GM12873 (cell line): ENCODE measurements at regions not wholly inside any gene's neighbourhood (a gene's known extent, or its start where the extent isn't known, plus 50 kb on each side); places are given as distances from the start of the nearest gene placed in this dataset.

Source experiments
- TF ChIP-seq, protein P1 (sequence below): IDR thresholded peaks from 2 replicates; pipeline ENCODE4 v1.5.1; 2012; ENCODE audit warnings: low read depth, mild to moderate bottlenecking, moderate library complexity, low read length, control low read depth; ENCODE audit not compliant: insufficient read depth; ENCODE audit errors: missing control alignments

GRCh38 chr2:217291259-217291658 lies 431.4 kb upstream of the TNP1 start:
- TF ChIP-seq, protein P1, sequence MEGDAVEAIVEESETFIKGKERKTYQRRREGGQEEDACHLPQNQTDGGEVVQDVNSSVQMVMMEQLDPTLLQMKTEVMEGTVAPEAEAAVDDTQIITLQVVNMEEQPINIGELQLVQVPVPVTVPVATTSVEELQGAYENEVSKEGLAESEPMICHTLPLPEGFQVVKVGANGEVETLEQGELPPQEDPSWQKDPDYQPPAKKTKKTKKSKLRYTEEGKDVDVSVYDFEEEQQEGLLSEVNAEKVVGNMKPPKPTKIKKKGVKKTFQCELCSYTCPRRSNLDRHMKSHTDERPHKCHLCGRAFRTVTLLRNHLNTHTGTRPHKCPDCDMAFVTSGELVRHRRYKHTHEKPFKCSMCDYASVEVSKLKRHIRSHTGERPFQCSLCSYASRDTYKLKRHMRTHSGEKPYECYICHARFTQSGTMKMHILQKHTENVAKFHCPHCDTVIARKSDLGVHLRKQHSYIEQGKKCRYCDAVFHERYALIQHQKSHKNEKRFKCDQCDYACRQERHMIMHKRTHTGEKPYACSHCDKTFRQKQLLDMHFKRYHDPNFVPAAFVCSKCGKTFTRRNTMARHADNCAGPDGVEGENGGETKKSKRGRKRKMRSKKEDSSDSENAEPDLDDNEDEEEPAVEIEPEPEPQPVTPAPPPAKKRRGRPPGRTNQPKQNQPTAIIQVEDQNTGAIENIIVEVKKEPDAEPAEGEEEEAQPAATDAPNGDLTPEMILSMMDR, result no peak

DNA sequence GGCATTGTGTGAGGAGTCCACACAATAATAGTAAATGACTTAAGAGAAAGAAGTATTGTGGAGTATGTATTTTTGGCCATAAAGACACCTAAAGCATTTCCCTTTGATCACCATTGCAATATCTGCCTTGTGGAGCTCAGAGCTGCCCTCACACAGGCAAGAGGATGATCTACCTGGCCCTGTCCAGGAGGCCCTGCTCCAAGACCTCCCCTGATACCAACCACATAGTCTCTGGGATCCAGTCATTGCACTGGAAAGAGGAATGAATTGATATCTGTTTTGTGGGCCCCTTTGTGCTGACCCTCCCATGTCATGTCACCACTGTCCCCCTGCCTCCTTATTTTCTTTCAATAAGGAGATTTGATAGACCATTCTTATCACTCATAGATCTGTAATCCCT lies 430.6 kb upstream of the TNP1 start:
- TF ChIP-seq, protein P1, result no peak

DNA sequence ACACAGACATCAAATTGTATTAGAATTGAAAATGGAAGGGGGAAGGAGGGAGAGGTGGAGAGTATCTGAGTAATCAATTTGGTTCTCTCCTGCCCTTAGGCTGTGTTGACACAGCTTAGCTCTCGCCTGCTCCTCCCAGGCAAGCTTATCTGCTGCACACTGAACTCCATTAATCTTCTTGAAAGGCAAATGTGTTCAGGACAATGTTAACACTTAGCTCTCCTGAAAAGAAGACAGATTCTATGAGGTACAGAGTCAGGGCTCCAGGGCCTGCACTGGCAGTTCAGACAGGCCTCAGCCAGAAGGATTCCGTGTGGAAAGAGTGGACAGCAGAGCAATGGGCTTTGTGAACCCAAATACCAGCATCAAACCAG lies 430.0 kb upstream of the TNP1 start:
- TF ChIP-seq, protein P1, result no peak

DNA sequence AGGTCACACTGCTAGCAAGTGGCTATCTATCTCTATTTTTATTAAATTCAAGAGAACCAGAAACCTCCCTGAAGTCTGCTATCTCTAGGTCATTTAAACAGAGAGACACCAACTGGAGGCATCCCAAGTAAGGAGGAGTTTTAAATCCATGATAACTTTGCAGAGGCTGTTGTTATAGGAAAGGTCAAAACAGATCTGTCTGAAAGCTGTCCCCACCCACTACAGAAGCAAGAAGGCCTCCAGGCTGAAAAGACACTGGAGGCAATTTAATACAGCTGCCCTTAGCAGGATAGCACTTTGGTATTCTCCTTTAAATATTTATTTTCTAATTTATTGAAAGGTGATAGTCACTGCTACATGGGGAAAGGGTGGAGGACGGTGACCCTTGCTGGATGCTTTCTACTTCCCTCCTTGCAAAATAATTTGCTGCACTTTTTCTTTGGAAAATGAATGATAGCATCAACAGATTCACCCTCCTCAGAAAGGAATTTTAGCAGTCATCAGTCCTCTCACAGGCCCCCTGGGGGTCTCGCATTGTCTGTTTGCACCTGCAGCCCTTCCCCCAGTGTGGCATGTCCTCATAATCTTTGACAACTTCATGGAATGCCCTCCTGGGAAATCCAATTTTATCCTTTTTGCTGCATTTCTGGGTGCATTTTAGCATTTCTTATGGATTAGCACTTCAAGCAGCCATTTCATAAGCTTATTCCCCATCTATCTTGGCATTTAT lies 429.5 kb upstream of the TNP1 start:
- TF ChIP-seq, protein P1, result no peak

DNA sequence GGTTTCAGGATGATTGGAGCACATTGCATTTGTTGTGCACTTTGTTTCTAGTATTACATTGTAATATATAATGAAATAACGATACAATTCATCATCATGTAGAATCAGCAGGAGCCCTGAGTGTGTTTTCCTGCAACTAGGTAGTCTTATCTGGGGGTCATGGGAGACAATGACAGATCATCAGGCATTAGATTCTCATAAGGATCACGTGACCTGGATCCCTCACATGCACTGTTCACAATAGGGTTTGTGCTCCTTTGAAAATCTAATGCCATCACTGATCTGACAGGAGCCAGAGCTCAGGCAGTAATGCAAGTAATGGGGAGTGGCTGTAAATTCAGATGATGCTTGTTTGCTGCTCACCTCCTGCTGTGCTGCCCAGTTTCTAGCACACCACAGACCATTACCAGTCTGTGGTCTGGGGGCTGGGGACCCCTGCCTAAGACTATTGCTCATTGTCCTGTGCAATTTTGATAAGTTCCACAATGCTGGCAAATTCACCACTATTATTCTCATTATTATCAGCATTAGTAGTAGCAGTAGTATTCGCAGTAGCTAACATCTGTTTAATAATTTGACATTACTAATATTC lies 428.7 kb upstream of the TNP1 start:
- TF ChIP-seq, protein P1, result no peak

- TF ChIP-seq, protein P1, result no peak
These were observed 427.0 kb upstream of the TNP1 start for GRCh38 chr2:217286833-217287232.

DNA sequence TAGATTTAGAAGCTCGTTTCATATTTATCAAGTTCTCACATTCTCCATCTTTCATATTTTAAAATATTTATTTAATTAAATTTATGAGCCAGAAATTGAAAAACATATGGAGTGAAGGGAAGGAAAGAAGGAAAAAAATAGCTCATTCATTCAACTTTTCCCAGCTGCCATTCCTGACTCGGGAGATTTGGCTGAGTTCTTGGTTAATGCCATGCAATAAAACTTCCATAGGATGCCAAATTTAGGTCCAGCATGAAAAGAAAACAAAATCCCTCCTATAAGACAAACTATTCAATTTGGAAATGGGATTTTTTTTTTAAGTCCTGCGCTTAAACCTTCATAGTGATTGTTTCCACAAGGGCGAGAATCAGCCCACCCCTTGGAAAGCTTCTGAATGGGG lies 426.1 kb upstream of the TNP1 start:
- TF ChIP-seq, protein P1, result no peak
